Karpas-422 (cell line): ENCODE measurements at regions not wholly inside any gene's neighbourhood (a gene's known extent, or its start where the extent isn't known, plus 50 kb on each side); places are given as distances from the start of the nearest gene placed in this dataset.

Source experiments
- DNase-seq: peaks from one replicate; pipeline ENCODE4 v3.0.0-alpha.2; 2015
- H2AFZ ChIP-seq: fragments of 200-600 bp; sonication (generic); 2 replicates; pipeline ENCODE4 v1.6.1; 2014; ENCODE audit warnings: antibody characterized with exemption, low read length, mixed read lengths
- H3K27ac ChIP-seq: fragments of 200-600 bp; sonication (generic); 2 replicates; pipeline ENCODE4 v1.5.1; 2014; ENCODE audit warnings: mild to moderate bottlenecking, low read length, moderate library complexity
- H3K27me3 ChIP-seq: fragments of 200-600 bp; sonication (generic); 2 replicates; pipeline ENCODE4 v1.6.1; 2014; ENCODE audit warnings: low read length, mixed read lengths
- H3K36me3 ChIP-seq: fragments of 200-600 bp; sonication (generic); 2 replicates; pipeline ENCODE4 v1.6.1; 2014; ENCODE audit warnings: low read length, mixed read lengths; ENCODE audit not compliant: insufficient read depth
- H3K4me1 ChIP-seq: fragments of 200-600 bp; sonication (generic); 2 replicates; pipeline ENCODE4 v1.6.1; 2014; ENCODE audit warnings: mild to moderate bottlenecking, low read length, mixed read lengths
- H3K4me2 ChIP-seq: fragments of 200-600 bp; sonication (generic); 2 replicates; pipeline ENCODE4 v1.6.1; 2014; ENCODE audit warnings: low read length, low read depth, mild to moderate bottlenecking; ENCODE audit not compliant: poor library complexity, severe bottlenecking
- H3K4me3 ChIP-seq: fragments of 200-600 bp; sonication (generic); 2 replicates; pipeline ENCODE4 v1.5.1; 2014; ENCODE audit warnings: mild to moderate bottlenecking, antibody characterized with exemption, low read length, mixed read lengths
- H3K79me2 ChIP-seq: fragments of 200-600 bp; sonication (generic); 2 replicates; pipeline ENCODE4 v1.6.1; 2014; ENCODE audit warnings: mild to moderate bottlenecking, low read length, mixed read lengths
- H3K9ac ChIP-seq: fragments of 200-600 bp; sonication (generic); 2 replicates; pipeline ENCODE4 v1.6.0; 2014; ENCODE audit warnings: low read length
- H3K9me2 ChIP-seq: fragments of 200-600 bp; sonication (generic), shearing (Covaris generic); replicated peaks from 2 replicates; pipeline ENCODE4 v1.6.0; 2014; ENCODE audit warnings: mild to moderate bottlenecking, low read length, moderate library complexity; ENCODE audit not compliant: insufficient read depth
- H3K9me3 ChIP-seq: fragments of 300-700, 200-600 bp; sonication (generic); 2 replicates; pipeline ENCODE4 v1.6.1; 2014; ENCODE audit warnings: low read length, mixed read lengths
- H4K20me1 ChIP-seq: fragments of 200-600 bp; sonication (generic); 2 replicates; pipeline ENCODE4 v1.6.1; 2014; ENCODE audit warnings: mild to moderate bottlenecking, antibody characterized with exemption, low read length, low read depth; ENCODE audit not compliant: insufficient read depth

GRCh38 chr7:54701982-54702381 lies 57.0 kb downstream of the SEC61G start:
- H3K79me2 ChIP-seq: no peaks in the 10 kb centered on the region
- no peak overlapping the region for H3K9ac ChIP-seq
- H3K9me2 ChIP-seq: no peaks in the 10 kb centered on the region
- H3K4me2 ChIP-seq: no peak overlapping the region
- DNase-seq: no peak
- H2AFZ ChIP-seq: no peak overlapping the region
- no peak overlapping the region for H3K4me3 ChIP-seq
- no peaks in the 10 kb centered on the region for H3K4me1 ChIP-seq
- no peaks in the 10 kb centered on the region for H3K27me3 ChIP-seq
- no peak overlapping the region for H3K27ac ChIP-seq
- H3K36me3 ChIP-seq: no peaks in the 10 kb centered on the region
- no peaks in the 10 kb centered on the region for H4K20me1 ChIP-seq
- no peaks in the 10 kb centered on the region for H3K9me3 ChIP-seq

- no peaks in the 10 kb centered on the region for H4K20me1 ChIP-seq
- no peaks in the 10 kb centered on the region for H3K4me1 ChIP-seq
- H2AFZ ChIP-seq: no peak overlapping the region
- no peak overlapping the region for H3K4me2 ChIP-seq
- no peak overlapping the region for H3K9ac ChIP-seq
- H3K9me2 ChIP-seq: no peaks in the 10 kb centered on the region
- no peak overlapping the region for H3K27ac ChIP-seq
- H3K36me3 ChIP-seq: no peaks in the 10 kb centered on the region
- no peaks in the 10 kb centered on the region for H3K27me3 ChIP-seq
- no peak overlapping the region for H3K4me3 ChIP-seq
- no peak for DNase-seq
- no peaks in the 10 kb centered on the region for H3K9me3 ChIP-seq
- no peaks in the 10 kb centered on the region for H3K79me2 ChIP-seq
Measured at GRCh38 chr7:54699715-54700114, 59.3 kb downstream of the SEC61G start.

- no peak overlapping the region for H3K27ac ChIP-seq
- no peaks in the 10 kb centered on the region for H3K9me2 ChIP-seq
- no peak overlapping the region for H2AFZ ChIP-seq
- H3K79me2 ChIP-seq: no peaks in the 10 kb centered on the region
- no peaks in the 10 kb centered on the region for H3K4me1 ChIP-seq
- H3K9ac ChIP-seq: no peak overlapping the region
- no peaks in the 10 kb centered on the region for H3K36me3 ChIP-seq
- no peaks in the 10 kb centered on the region for H3K27me3 ChIP-seq
- no peak overlapping the region for H3K4me3 ChIP-seq
- no peak overlapping the region for H3K4me2 ChIP-seq
- DNase-seq: no peak
- H4K20me1 ChIP-seq: no peaks in the 10 kb centered on the region
- H3K9me3 ChIP-seq: no peaks in the 10 kb centered on the region
Measured at GRCh38 chr7:54697659-54698186, 61.3 kb downstream of the SEC61G start.

DNA sequence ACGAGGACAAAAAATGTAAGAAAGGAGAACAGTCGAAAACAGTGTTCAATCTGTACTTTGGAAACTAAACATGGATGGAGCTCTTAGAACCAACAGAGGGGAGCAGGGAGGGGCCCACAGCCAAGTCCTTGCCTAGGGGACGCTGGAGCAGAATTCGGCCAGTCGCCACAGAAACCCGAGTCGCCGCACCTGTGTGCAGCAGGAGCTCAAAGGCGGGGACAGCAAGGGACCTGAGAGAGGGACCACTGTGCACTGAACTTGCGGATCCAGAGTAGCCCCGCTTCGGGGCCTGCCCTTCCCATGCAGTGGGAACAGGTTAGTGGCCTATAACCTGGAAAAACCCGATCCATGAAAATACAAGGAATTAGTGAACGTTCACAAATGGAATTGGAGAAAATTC lies 68.1 kb downstream of the SEC61G start:
- no peak overlapping the region for H3K27ac ChIP-seq
- no peak overlapping the region for H3K4me2 ChIP-seq
- H3K4me1 ChIP-seq: no peaks in the 10 kb centered on the region
- H3K27me3 ChIP-seq: no peaks in the 10 kb centered on the region
- no peak overlapping the region for H2AFZ ChIP-seq
- no peaks in the 10 kb centered on the region for H3K9me2 ChIP-seq
- no peak overlapping the region for H3K4me3 ChIP-seq
- no peak for DNase-seq
- H3K9me3 ChIP-seq: no peaks in the 10 kb centered on the region
- H3K36me3 ChIP-seq: no peaks in the 10 kb centered on the region
- H3K9ac ChIP-seq: no peak overlapping the region
- no peaks in the 10 kb centered on the region for H3K79me2 ChIP-seq
- H4K20me1 ChIP-seq: no peaks in the 10 kb centered on the region

GRCh38 chr7:54690050-54690443 lies 69.0 kb downstream of the SEC61G start:
- H3K79me2 ChIP-seq: no peaks in the 10 kb centered on the region
- no peak for DNase-seq
- no peak overlapping the region for H3K4me3 ChIP-seq
- no peak overlapping the region for H2AFZ ChIP-seq
- H3K27me3 ChIP-seq: no peaks in the 10 kb centered on the region
- H3K9ac ChIP-seq: no peak overlapping the region
- H3K9me2 ChIP-seq: no peaks in the 10 kb centered on the region
- no peaks in the 10 kb centered on the region for H3K4me1 ChIP-seq
- no peaks in the 10 kb centered on the region for H3K9me3 ChIP-seq
- H4K20me1 ChIP-seq: no peaks in the 10 kb centered on the region
- no peak overlapping the region for H3K4me2 ChIP-seq
- H3K27ac ChIP-seq: no peak overlapping the region
- no peaks in the 10 kb centered on the region for H3K36me3 ChIP-seq

DNA sequence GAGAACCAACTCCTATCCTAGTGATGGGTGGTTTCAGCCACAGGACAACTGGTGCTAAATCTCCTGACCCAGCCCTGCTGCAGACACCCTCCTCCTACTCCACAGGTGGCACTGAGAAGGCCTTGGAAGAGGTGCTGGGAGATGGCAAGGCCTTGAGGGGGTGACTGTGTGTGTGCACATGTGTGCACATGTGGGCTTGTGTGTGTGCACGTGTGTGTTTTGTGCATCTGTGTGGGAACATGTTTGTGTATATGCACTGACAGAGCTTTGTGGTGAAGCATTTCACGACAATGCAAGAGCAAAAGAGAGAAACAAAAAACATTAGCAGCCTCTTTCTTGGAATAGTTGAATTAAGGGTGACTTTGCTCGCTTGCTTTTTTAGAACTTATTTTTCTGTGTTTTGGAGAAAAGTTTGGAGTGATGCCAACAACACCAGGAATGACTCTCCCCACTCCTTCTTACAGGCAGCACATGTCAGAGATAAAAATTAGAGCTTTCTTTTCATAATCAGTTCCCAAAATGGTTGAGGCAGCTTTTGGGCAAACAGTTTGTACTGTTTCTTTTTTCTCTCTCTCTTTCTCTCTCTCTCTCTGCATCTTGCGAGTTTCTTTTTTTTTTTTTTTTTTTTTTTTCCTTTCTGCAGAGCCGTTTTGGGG lies 69.5 kb downstream of the SEC61G start:
- no peak overlapping the region for H3K4me2 ChIP-seq
- no peak overlapping the region for H3K4me3 ChIP-seq
- no peaks in the 10 kb centered on the region for H3K36me3 ChIP-seq
- no peaks in the 10 kb centered on the region for H4K20me1 ChIP-seq
- H2AFZ ChIP-seq: no peak overlapping the region
- H3K9ac ChIP-seq: no peak overlapping the region
- H3K4me1 ChIP-seq: no peaks in the 10 kb centered on the region
- no peak for DNase-seq
- H3K27ac ChIP-seq: no peak overlapping the region
- no peaks in the 10 kb centered on the region for H3K9me3 ChIP-seq
- no peaks in the 10 kb centered on the region for H3K9me2 ChIP-seq
- H3K79me2 ChIP-seq: no peaks in the 10 kb centered on the region
- no peaks in the 10 kb centered on the region for H3K27me3 ChIP-seq

DNA sequence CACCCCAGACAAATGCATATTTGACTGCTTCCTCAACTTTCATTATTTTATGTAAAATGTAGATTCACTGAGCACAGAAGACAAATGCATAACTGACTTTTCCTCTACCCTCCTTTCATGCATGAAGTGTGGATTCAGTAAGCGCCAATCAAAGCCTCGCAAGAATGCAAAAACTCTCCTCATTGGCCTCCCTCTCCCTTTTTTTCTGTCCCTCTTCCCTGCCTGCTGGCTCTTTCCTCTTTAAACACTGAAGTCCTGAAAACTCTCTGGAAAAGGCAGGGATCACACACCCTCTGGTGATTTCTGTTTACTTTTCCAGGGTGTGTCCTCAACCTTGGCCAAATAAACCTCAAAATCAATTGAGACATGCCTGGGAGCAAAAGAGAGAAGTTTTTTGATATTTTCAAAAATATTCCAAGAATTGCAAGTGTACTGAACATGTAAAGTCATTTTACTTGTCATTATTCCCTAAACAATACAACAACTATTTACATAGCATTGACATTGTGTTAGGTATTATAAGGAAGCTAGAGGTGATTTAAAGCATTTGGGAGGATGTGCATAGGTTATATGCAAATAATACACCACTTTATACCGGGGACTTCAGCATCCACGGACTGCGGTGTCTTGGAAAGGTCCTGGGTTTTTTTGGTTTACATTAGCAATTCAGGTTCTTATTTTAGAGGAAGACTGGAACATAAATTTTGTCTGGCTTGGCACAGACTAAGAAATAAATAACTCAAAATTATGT lies 71.4 kb downstream of the SEC61G start:
- H2AFZ ChIP-seq: no peak overlapping the region
- H3K4me1 ChIP-seq: no peaks in the 10 kb centered on the region
- no peaks in the 10 kb centered on the region for H4K20me1 ChIP-seq
- no peak overlapping the region for H3K9ac ChIP-seq
- DNase-seq: no peak
- no peak overlapping the region for H3K27ac ChIP-seq
- no peaks in the 10 kb centered on the region for H3K9me3 ChIP-seq
- H3K27me3 ChIP-seq: no peaks in the 10 kb centered on the region
- H3K79me2 ChIP-seq: no peaks in the 10 kb centered on the region
- H3K4me3 ChIP-seq: no peak overlapping the region
- no peaks in the 10 kb centered on the region for H3K36me3 ChIP-seq
- H3K4me2 ChIP-seq: no peak overlapping the region
- no peaks in the 10 kb centered on the region for H3K9me2 ChIP-seq

GRCh38 chr7:54680377-54681005 lies 78.5 kb downstream of the SEC61G start:
- DNase-seq: no peak
- Histone ChIP-seq H3K4me1 (no peaks in the 10 kb centered on the region), H3K27me3 (no peaks in the 10 kb centered on the region), H3K9me2 (no peaks in the 10 kb centered on the region), H2AFZ (no peak overlapping the region), H3K27ac (no peak overlapping the region), H3K9ac (no peak overlapping the region), H3K79me2 (no peaks in the 10 kb centered on the region), H3K9me3 (no peaks in the 10 kb centered on the region), H3K4me2 (no peak overlapping the region), H4K20me1 (no peaks in the 10 kb centered on the region), H3K36me3 (no peaks in the 10 kb centered on the region), H3K4me3 (no peak overlapping the region)
